ENCODE measurements at regions not wholly inside any gene's neighbourhood (a gene's known extent, or its start where the extent isn't known, plus 50 kb on each side); places are given as distances from the start of the nearest gene placed in this dataset.

GRCh38 chr6:108734271-108734922 is 113.8 kb upstream of the ARMC2 start:
- no peak for DNase-seq

- no peak for DNase-seq
Measured at GRCh38 chr6:108735310-108736001, 112.8 kb upstream of the ARMC2 start.

- no peak for DNase-seq
Measured at GRCh38 chr6:108736002-108736361, 112.2 kb upstream of the ARMC2 start.

GRCh38 chr6:108736832-108737231 is 111.4 kb upstream of the ARMC2 start:
- no peak for DNase-seq

- DNase-seq: no peak
Measured at GRCh38 chr6:108737594-108738546, 110.4 kb upstream of the ARMC2 start.

- DNase-seq: no peak
Measured at GRCh38 chr6:108738684-108739416, 109.4 kb upstream of the ARMC2 start.

- no peak for DNase-seq
Measured at GRCh38 chr6:108739496-108740330, 108.5 kb upstream of the ARMC2 start.

GRCh38 chr6:108741331-108741989 is 106.8 kb upstream of the ARMC2 start:
- DNase-seq: no peak

- DNase-seq: peak in 1 of 2 donors; percentile 28
Measured at GRCh38 chr6:108742041-108742440, 106.2 kb upstream of the ARMC2 start.

- no peak for DNase-seq
Measured at GRCh38 chr6:108744244-108744972, 103.8 kb upstream of the ARMC2 start.

- no peak for DNase-seq
Measured at GRCh38 chr6:108744996-108745395, 103.2 kb upstream of the ARMC2 start.

GRCh38 chr6:108745664-108746336 is 102.4 kb upstream of the ARMC2 start:
- DNase-seq: no peak

- DNase-seq: no peak
Measured at GRCh38 chr6:108746366-108746765, 101.9 kb upstream of the ARMC2 start.

GRCh38 chr6:108746836-108747575 is 101.2 kb upstream of the ARMC2 start:
- DNase-seq: no peak

GRCh38 chr6:108748055-108748454 is 100.2 kb upstream of the ARMC2 start:
- DNase-seq: no peak

GRCh38 chr6:108748959-108749358 is 99.3 kb upstream of the ARMC2 start:
- no peak for DNase-seq

- DNase-seq: no peak
Measured at GRCh38 chr6:108750801-108751200, 97.4 kb upstream of the ARMC2 start.

- DNase-seq: no peak
Measured at GRCh38 chr6:108751282-108751681, 96.9 kb upstream of the ARMC2 start.

All from CD4-positive, alpha-beta T cell treated with Interferon alpha-2 for 1 hour (primary cell).